K562 (cell line): ENCODE measurements at regions not wholly inside any gene's neighbourhood (a gene's known extent, or its start where the extent isn't known, plus 50 kb on each side); places are given as distances from the start of the nearest gene placed in this dataset.

ENCODE experiments used
- ATAC-seq: fragments of 200-7000 bp; cut with Tn5 transposase; 3 replicates; pipeline ENCODE4 v1.9.1; 2020; ENCODE audit warnings: moderate library complexity
- BruUV-seq: library from RNA; stranded (reverse); fragments of 400-500 nt; replicated peaks from 2 replicates; lab custom pipeline; 2021; lab: Mats Ljungman, UMichigan
- CTCF ChIA-PET: fragments of 300-600 bp; formaldehyde crosslinking; extraction: SDS; loops from one replicate; lab custom pipeline; 2021; ENCODE audit warnings: low intra/inter-chr PET ratio; lab: Yijun Ruan, JAX
- POLR2A ChIA-PET: fragments of 300-600, 350-650 bp; sonication (Branson Sonifier 250); formaldehyde crosslinking; extraction: SDS; loops from one replicate; lab custom pipeline; 2021; ENCODE audit warnings: antibody characterized with exemption, inconsistent platforms; lab: Yijun Ruan, JAX
- DNase-seq, 4 experiments: peaks; one replicate each; pipeline versions ENCODE4 v3.0.0 to v3.0.0-alpha.2; 2011 to 2018; ENCODE audit warnings: low spot score in 3 of 4, mixed read lengths in 3 of 4; ENCODE audit errors: extremely low read depth in 1 of 4
- FAIRE-seq: peaks from 2 replicates; lab custom pipeline; 2011; peaks lifted over from hg19 to GRCh38; lab: Jason Lieb, UNC
- H2AFZ ChIP-seq: 2 replicates; pipeline ENCODE4 v1.6.0; 2011; ENCODE audit warnings: low read depth, low read length, control low read depth, inconsistent platforms
- H3K27ac ChIP-seq: fragments of 200-600 bp; 3 replicates; pipeline ENCODE4 v1.8.0; 2011; ENCODE audit warnings: low read depth, mild to moderate bottlenecking, control low read depth, inconsistent platforms, low read length, moderate library complexity, mixed read lengths; ENCODE audit errors: extremely low read depth
- H3K27me3 ChIP-seq, 2 experiments: fragments of 300-600 bp in 1 of 2; 2 replicates in 1 of 2; 3 replicates in 1 of 2; pipeline versions ENCODE4 v1.6.0 to v1.8.0; 2011; ENCODE audit warnings: inconsistent platforms in 2 of 2, low read length in 2 of 2, mild to moderate bottlenecking in 1 of 2, mixed read lengths in 1 of 2, moderate library complexity in 1 of 2; ENCODE audit not compliant: control insufficient read depth in 2 of 2, insufficient read depth in 2 of 2
- H3K36me3 ChIP-seq: fragments of 300-600 bp; 3 replicates; pipeline ENCODE4 v1.8.0; 2011; ENCODE audit warnings: mild to moderate bottlenecking, low read length, inconsistent platforms; ENCODE audit not compliant: control insufficient read depth, insufficient read depth
- H3K4me1 ChIP-seq, 2 experiments: fragments of 200-600 bp in 1 of 2; replicated peaks in 1 of 2; 2 replicates in 1 of 2; 3 replicates in 1 of 2; pipeline versions ENCODE4 v1.5.1 to v1.8.0; 2011; ENCODE audit warnings: inconsistent platforms in 2 of 2, low read length in 2 of 2, mild to moderate bottlenecking in 1 of 2, mixed read lengths in 1 of 2, moderate library complexity in 1 of 2; ENCODE audit not compliant: control insufficient read depth in 2 of 2, insufficient read depth in 2 of 2
- H3K4me2 ChIP-seq: 2 replicates; pipeline ENCODE4 v1.6.1; 2011; ENCODE audit warnings: low read length, control low read depth, inconsistent platforms, mixed read lengths; ENCODE audit not compliant: insufficient read depth
- H3K4me3 ChIP-seq: fragments of 200-600 bp; sonication (generic), shearing (Covaris generic); 2 replicates; pipeline ENCODE4 v1.5.1; 2016; ENCODE audit warnings: control low read depth, inconsistent platforms
- H3K79me2 ChIP-seq: fragments of 200-600 bp; 3 replicates; pipeline ENCODE4 v1.8.0; 2011; ENCODE audit warnings: low read length, inconsistent platforms; ENCODE audit not compliant: control insufficient read depth, insufficient read depth
- H3K9ac ChIP-seq, 2 experiments: 2 replicates each; pipeline versions ENCODE4 v1.6.0 to v1.6.1; 2011; ENCODE audit warnings: low read depth in 2 of 2, low read length in 2 of 2, control low read depth in 1 of 2, inconsistent platforms in 1 of 2, mild to moderate bottlenecking in 1 of 2, mixed read lengths in 1 of 2; ENCODE audit not compliant: insufficient read depth in 1 of 2
- H3K9me1 ChIP-seq: one replicate; pipeline ENCODE4 v1.6.0; 2011; ENCODE audit warnings: inconsistent platforms, mild to moderate bottlenecking, low read length, moderate library complexity; ENCODE audit not compliant: control insufficient read depth, insufficient read depth
- H3K9me3 ChIP-seq: replicated peaks from 2 replicates; pipeline ENCODE4 v1.5.1; 2011; ENCODE audit warnings: low read depth, low read length, inconsistent platforms; ENCODE audit not compliant: control insufficient read depth, insufficient read depth
- H4K20me1 ChIP-seq: replicated peaks from 2 replicates; pipeline ENCODE4 v1.6.1; 2011; ENCODE audit warnings: low read length, inconsistent platforms, mixed read lengths; ENCODE audit not compliant: control insufficient read depth, insufficient read depth
- CBX5 ChIP-seq: IDR thresholded peaks from 2 replicates; pipeline ENCODE4 v1.6.1; 2014; ENCODE audit warnings: low read depth, borderline replicate concordance
- CTBP1 ChIP-seq: fragments of 450-650 bp; IDR thresholded peaks from 2 replicates; pipeline ENCODE4 v1.6.1; 2016; ENCODE audit warnings: borderline replicate concordance
- HSF4 ChIP-seq: fragments of 250-450 bp; sonication (Bioruptor Pico); IDR thresholded peaks from 2 replicates; pipeline ENCODE4 v2.1.2; 2022; ENCODE audit warnings: mild to moderate bottlenecking, moderate library complexity, borderline replicate concordance
- NFATC3 ChIP-seq: fragments of 450-650 bp; IDR thresholded peaks from 2 replicates; pipeline ENCODE4 v1.6.1; 2017; ENCODE audit warnings: mild to moderate bottlenecking
- NR2C2 ChIP-seq, 2 experiments: fragments of 200-800 bp in 1 of 2; sonication (Bioruptor generic) in 1 of 2; sonication (generic) in 1 of 2; formaldehyde crosslinking in 1 of 2; IDR thresholded peaks; 2 replicates each; pipeline versions ENCODE4 v1.6.1 to v1.8.0; 2016 to 2022; ENCODE audit warnings: mild to moderate bottlenecking in 1 of 2, missing compliant biosample characterization in 1 of 2, missing genetic modification characterization in 1 of 2, missing genetic modification reagents in 1 of 2
- PCBP2 ChIP-seq: fragments of 200-400 bp; formaldehyde crosslinking; IDR thresholded peaks from 2 replicates; pipeline ENCODE4 v1.6.1; 2018; ENCODE audit warnings: low read length, low read depth, mild to moderate bottlenecking, moderate library complexity; ENCODE audit not compliant: poor library complexity, severe bottlenecking
- SRSF9 ChIP-seq: fragments of 200-400 bp; formaldehyde crosslinking; IDR thresholded peaks from 2 replicates; pipeline ENCODE4 v1.6.1; 2017; ENCODE audit warnings: low read depth, low read length, borderline replicate concordance
- TBP ChIP-seq: optimal IDR thresholded peaks from 2 replicates; pipeline ENCODE3; 2011; ENCODE audit warnings: low read depth, low read length, improper control_type of control experiment
- TCF7L2 ChIP-seq: fragments of 150-350 bp; IDR thresholded peaks from 2 replicates; pipeline ENCODE4 v1.6.1; 2016; ENCODE audit warnings: low read depth, mild to moderate bottlenecking, low read length, moderate library complexity
- ZNF239 ChIP-seq: fragments of 250-450 bp; sonication (Bioruptor Pico); IDR thresholded peaks from 2 replicates; pipeline ENCODE4 v1.4.0; 2020; ENCODE audit warnings: mild to moderate bottlenecking
- ZNF77 ChIP-seq: fragments of 250-450 bp; sonication (Bioruptor Pico); IDR thresholded peaks from 2 replicates; pipeline ENCODE4 v1.5.0; 2020
- WGBS: fragments of 100-300 bp; shearing (Covaris generic); methylation state at CpG from one replicate; pipeline ENCODE4 v1.1.6; 2016; ENCODE audit warnings: low coverage, mixed read lengths; ENCODE audit not compliant: insufficient coverage; ENCODE audit errors: missing lambda C conversion rate; 5-methylcytosine and 5-hydroxymethylcytosine counted together
- in situ Hi-C: fragments of 300-500 bp; cut with MboI; formaldehyde crosslinking; loops from 4 replicates; pipeline ENCODE4 v1.15.0; 2018; ENCODE audit warnings: inconsistent platforms, mixed read lengths
- intact Hi-C: fragments of 100-400 bp; cut with micrococcal nuclease; formaldehyde crosslinking; loops from 2 replicates; pipeline ENCODE4 v1.14.2; 2022
- TF ChIP-seq, protein P1 (sequence below): fragments of 450-650 bp; formaldehyde crosslinking; IDR thresholded peaks from 2 replicates; pipeline ENCODE4 v1.4.0; 2022; ENCODE audit warnings: mild to moderate bottlenecking, moderate library complexity
- TF ChIP-seq, protein P2 (sequence below): fragments of 250-450 bp; sonication (Bioruptor Pico); IDR thresholded peaks from 2 replicates; pipeline ENCODE4 v1.5.0; 2021
- TF ChIP-seq, protein P3 (sequence below): fragments of 250-450 bp; sonication (Bioruptor Pico); IDR thresholded peaks from 2 replicates; pipeline ENCODE4 v1.8.0; 2022; ENCODE audit warnings: moderate library complexity, mild to moderate bottlenecking, inconsistent platforms

DNA sequence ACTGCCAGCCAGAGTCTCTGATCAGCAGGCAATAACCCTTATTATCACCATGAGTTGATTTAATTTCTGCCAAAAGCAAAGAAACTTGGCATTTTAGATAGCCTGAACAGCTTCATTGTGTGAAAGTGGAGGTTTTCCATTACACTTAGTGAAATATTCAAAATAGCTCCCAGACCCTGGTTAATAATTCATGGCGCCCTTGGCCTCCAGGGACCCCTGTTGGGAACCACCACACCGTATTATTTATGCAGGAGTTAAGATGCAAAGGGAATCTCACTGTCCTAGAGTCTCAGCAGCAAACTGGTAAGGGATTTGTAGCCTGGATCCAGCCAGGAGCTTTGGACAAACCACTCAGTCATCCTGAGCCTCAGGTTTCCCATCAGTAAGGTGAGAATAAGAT is 110.0 kb upstream of the PABPC3 start:
- no TSS peak for BruUV-seq
- H3K27me3 ChIP-seq, result peaks cover 4 to 32% of the 10 kb centered on the region in 2 experiments; a peak in 3 of 5 replicates

More for the DNA sequence above, 110.0 kb upstream of the PABPC3 start:
- Histone ChIP-seq H3K79me2 (no peaks in the 10 kb centered on the region), H3K27ac (no peak overlapping the region), H2AFZ (no peak overlapping the region), H3K4me2 (no peak overlapping the region), H3K9me3 (no peaks in the 10 kb centered on the region), H3K36me3 (no peaks in the 10 kb centered on the region), H4K20me1 (no peaks in the 10 kb centered on the region), H3K9me1 (no peaks in the 10 kb centered on the region), H3K4me3 (no peak overlapping the region), H3K4me1 (peaks cover 0 to 3% of the 10 kb centered on the region in 2 experiments; a peak in 3 of 5 replicates), H3K9ac (no peak overlapping the region)
- FAIRE-seq (no peak), ATAC-seq (no peak), DNase-seq (no peak)
- intact Hi-C loops, result loop anchor here (1.0 kb wide), 1 partner anchor 245 kb away; no protein-coding TSS in a partner anchor
- ChIA-PET POLR2A (interaction anchor here (0.5 kb wide), 1 partner anchor 192 kb away, joined by 3 read pairs; no protein-coding TSS in a partner anchor), CTCF (no interaction called here)
- TF ChIP-seq NFATC3 (no peak), CBX5 (no peak), PCBP2 (no peak), TBP (no peak), CTBP1 (no peak), TCF7L2 (no peak), ZNF239 (CRISPR knock-in tag) (no peak), NR2C2 (CRISPR knock-in tag; IDR thresholded peaks at IDR 0.05) (no peak), NR2C2 (tag; IDR thresholded peaks at IDR 0.05) (no peak), HSF4 (CRISPR knock-in tag) (no peak), SRSF9 (no peak), ZNF77 (no peak)
- TF ChIP-seq, protein P1, sequence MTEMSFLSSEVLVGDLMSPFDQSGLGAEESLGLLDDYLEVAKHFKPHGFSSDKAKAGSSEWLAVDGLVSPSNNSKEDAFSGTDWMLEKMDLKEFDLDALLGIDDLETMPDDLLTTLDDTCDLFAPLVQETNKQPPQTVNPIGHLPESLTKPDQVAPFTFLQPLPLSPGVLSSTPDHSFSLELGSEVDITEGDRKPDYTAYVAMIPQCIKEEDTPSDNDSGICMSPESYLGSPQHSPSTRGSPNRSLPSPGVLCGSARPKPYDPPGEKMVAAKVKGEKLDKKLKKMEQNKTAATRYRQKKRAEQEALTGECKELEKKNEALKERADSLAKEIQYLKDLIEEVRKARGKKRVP (CRISPR knock-in tag), result no peak
- TF ChIP-seq, protein P2, sequence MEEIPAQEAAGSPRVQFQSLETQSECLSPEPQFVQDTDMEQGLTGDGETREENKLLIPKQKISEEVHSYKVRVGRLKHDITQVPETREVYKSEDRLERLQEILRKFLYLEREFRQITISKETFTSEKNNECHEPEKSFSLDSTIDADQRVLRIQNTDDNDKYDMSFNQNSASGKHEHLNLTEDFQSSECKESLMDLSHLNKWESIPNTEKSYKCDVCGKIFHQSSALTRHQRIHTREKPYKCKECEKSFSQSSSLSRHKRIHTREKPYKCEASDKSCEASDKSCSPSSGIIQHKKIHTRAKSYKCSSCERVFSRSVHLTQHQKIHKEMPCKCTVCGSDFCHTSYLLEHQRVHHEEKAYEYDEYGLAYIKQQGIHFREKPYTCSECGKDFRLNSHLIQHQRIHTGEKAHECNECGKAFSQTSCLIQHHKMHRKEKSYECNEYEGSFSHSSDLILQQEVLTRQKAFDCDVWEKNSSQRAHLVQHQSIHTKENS (CRISPR knock-in tag), result no peak
- TF ChIP-seq, protein P3, sequence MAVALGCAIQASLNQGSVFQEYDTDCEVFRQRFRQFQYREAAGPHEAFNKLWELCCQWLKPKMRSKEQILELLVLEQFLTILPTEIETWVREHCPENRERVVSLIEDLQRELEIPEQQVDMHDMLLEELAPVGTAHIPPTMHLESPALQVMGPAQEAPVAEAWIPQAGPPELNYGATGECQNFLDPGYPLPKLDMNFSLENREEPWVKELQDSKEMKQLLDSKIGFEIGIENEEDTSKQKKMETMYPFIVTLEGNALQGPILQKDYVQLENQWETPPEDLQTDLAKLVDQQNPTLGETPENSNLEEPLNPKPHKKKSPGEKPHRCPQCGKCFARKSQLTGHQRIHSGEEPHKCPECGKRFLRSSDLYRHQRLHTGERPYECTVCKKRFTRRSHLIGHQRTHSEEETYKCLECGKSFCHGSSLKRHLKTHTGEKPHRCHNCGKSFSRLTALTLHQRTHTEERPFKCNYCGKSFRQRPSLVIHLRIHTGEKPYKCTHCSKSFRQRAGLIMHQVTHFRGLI (CRISPR knock-in tag), result no peak
- WGBS, result 0% methylated on average over 2 of the region's 2 CpGs
- in situ Hi-C loops, result loop anchor here (25.0 kb wide), 1 partner anchor 249 kb away; no protein-coding TSS in a partner anchor
